CD14-positive monocyte (primary cell): ENCODE measurements at regions not wholly inside any gene's neighbourhood (a gene's known extent, or its start where the extent isn't known, plus 50 kb on each side); places are given as distances from the start of the nearest gene placed in this dataset.

Experiments used
- DNase-seq, 3 donors: peaks; one replicate each; pipeline ENCODE4 v3.0.0-alpha.2; 2011 to 2022
- H2AFZ ChIP-seq: 2 replicates; pipeline ENCODE4 v1.6.0; 2012; ENCODE audit warnings: mild to moderate bottlenecking, low read depth, low read length, inconsistent platforms; ENCODE audit not compliant: insufficient read depth, poor library complexity, severe bottlenecking
- H3K27ac ChIP-seq, 2 donors: 1 replicate in 1 of 2; 2 replicates in 1 of 2; pipeline ENCODE4 v1.5.1; 2012 to 2013; ENCODE audit warnings: low read length in 2 of 2, control low read depth in 1 of 2, inconsistent platforms in 1 of 2, low read depth in 1 of 2, mild to moderate bottlenecking in 1 of 2
- H3K27me3 ChIP-seq, 2 donors: one replicate each; pipeline versions ENCODE4 v1.6.0 to v1.6.1; 2011 to 2013; ENCODE audit warnings: low read length in 2 of 2; ENCODE audit not compliant: control insufficient read depth in 2 of 2, insufficient read depth in 2 of 2
- H3K36me3 ChIP-seq, 2 donors: replicated peaks in 1 of 2; 1 replicate in 1 of 2; 2 replicates in 1 of 2; pipeline versions ENCODE4 v1.5.1 to v1.6.1; 2012 to 2013; ENCODE audit warnings: low read length in 2 of 2, control low read depth in 1 of 2, inconsistent platforms in 1 of 2, mild to moderate bottlenecking in 1 of 2; ENCODE audit not compliant: insufficient read depth in 2 of 2, control insufficient read depth in 1 of 2
- H3K4me1 ChIP-seq, 2 donors: 1 replicate in 1 of 2; 2 replicates in 1 of 2; pipeline versions ENCODE4 v1.5.1 to v1.6.1; 2012 to 2013; ENCODE audit warnings: low read length in 2 of 2, control low read depth in 1 of 2, inconsistent platforms in 1 of 2, mild to moderate bottlenecking in 1 of 2, moderate library complexity in 1 of 2; ENCODE audit not compliant: insufficient read depth in 2 of 2, control insufficient read depth in 1 of 2
- H3K4me2 ChIP-seq: replicated peaks from 2 replicates; pipeline ENCODE3; 2012; ENCODE audit warnings: low read length, moderate library complexity, mild to moderate bottlenecking; ENCODE audit not compliant: poor library complexity, severe bottlenecking; ENCODE audit errors: extremely low read depth
- H3K4me3 ChIP-seq, 3 experiments: fragments of 200-600 bp in 1 of 3; sonication (generic) in 1 of 3; replicated peaks in 1 of 3; 1 replicate in 2 of 3; 2 replicates in 1 of 3; pipeline ENCODE4 v1.5.1; 2011 to 2013; ENCODE audit warnings: low read length in 3 of 3, mild to moderate bottlenecking in 3 of 3, control low read depth in 2 of 3, low read depth in 2 of 3, inconsistent platforms in 1 of 3, moderate library complexity in 1 of 3
- H3K79me2 ChIP-seq: 2 replicates; pipeline ENCODE4 v1.6.0; 2012; ENCODE audit warnings: mild to moderate bottlenecking, control low read depth, inconsistent platforms, low read length, moderate library complexity; ENCODE audit not compliant: insufficient read depth
- H3K9ac ChIP-seq: 2 replicates; pipeline ENCODE4 v1.6.0; 2017; ENCODE audit warnings: low read length, mild to moderate bottlenecking; ENCODE audit not compliant: insufficient read depth, poor library complexity, severe bottlenecking
- H3K9me3 ChIP-seq, 2 donors: replicated peaks in 1 of 2; 1 replicate in 1 of 2; 2 replicates in 1 of 2; pipeline versions ENCODE4 v1.5.1 to v1.6.1; 2012 to 2013; ENCODE audit warnings: low read length in 2 of 2, control low read depth in 1 of 2; ENCODE audit not compliant: control insufficient read depth in 1 of 2, insufficient read depth in 1 of 2
- H4K20me1 ChIP-seq: 2 replicates; pipeline ENCODE4 v1.6.0; 2012; ENCODE audit warnings: mild to moderate bottlenecking, low read length, control low read depth, moderate library complexity; ENCODE audit not compliant: insufficient read depth
- H3K27ac Mint-ChIP-seq, 7 donors: one replicate each; pipeline ENCODE4 v1.8.0; 2020; ENCODE audit warnings: mild to moderate bottlenecking in 7 of 7, mixed read lengths in 7 of 7, moderate library complexity in 6 of 7, inconsistent platforms in 2 of 7
- H3K27me3 Mint-ChIP-seq, 3 donors: one replicate each; pipeline ENCODE4 v1.8.0; 2021 to 2022; ENCODE audit warnings: low read depth in 3 of 3, mild to moderate bottlenecking in 3 of 3, mixed read lengths in 3 of 3, moderate library complexity in 3 of 3, inconsistent platforms in 1 of 3
- H3K36me3 Mint-ChIP-seq, 2 donors: one replicate each; pipeline ENCODE4 v1.8.0; 2020; ENCODE audit warnings: mixed read lengths in 2 of 2, inconsistent platforms in 1 of 2, mild to moderate bottlenecking in 1 of 2
- H3K4me1 Mint-ChIP-seq: one replicate; pipeline ENCODE4 v1.8.0; 2020; ENCODE audit warnings: mild to moderate bottlenecking, mixed read lengths
- H3K4me3 Mint-ChIP-seq, 2 donors: one replicate each; pipeline ENCODE4 v1.8.0; 2020; ENCODE audit warnings: mild to moderate bottlenecking in 2 of 2, mixed read lengths in 2 of 2, moderate library complexity in 1 of 2
- H3K9me3 Mint-ChIP-seq, 7 donors: one replicate each; pipeline ENCODE4 v1.8.0; 2020 to 2022; ENCODE audit warnings: mixed read lengths in 7 of 7, mild to moderate bottlenecking in 6 of 7, moderate library complexity in 6 of 7, inconsistent platforms in 2 of 7
- WGBS: methylation state at CpG from one replicate; pipeline ENCODE4 v1.1.5; 2013; ENCODE audit warnings: missing lambda C conversion rate; ENCODE audit not compliant: insufficient coverage; 5-methylcytosine and 5-hydroxymethylcytosine counted together
- intact Hi-C, 2 donors: fragments of 100-400 bp; cut with micrococcal nuclease; formaldehyde crosslinking; loops; one replicate each; pipeline versions ENCODE4 v1.15.0 to v1.15.1; 2023
- TF ChIP-seq, protein P1 (sequence below): fragments of 200-600 bp; IDR thresholded peaks from one replicate; pipeline ENCODE4 v1.8.0; 2022; ENCODE audit warnings: antibody characterized with exemption, mild to moderate bottlenecking

DNA sequence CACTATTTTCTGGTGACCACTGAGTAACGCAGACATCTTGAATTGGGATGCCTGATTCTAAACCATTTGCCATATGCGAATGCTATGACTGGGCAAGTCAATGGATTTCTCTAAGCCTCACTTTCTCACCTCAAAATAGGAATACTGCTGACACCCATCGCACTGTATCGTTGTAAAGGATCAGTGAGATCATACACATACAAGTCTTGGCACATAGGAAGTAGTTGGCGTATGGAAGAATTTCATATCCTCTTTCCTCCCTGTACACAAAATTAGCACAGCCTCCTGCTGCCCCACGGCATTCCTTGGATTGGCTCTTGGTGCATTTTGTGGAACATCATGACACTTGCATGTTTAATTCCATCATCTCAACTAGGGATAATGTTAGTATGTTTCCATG, 366.9 kb downstream of the CMPK2 start:
- Histone ChIP-seq H4K20me1 (no peaks in the 10 kb centered on the region), H3K4me2 (no peak overlapping the region), H3K79me2 (no peaks in the 10 kb centered on the region), H3K27me3 (no peaks in the 10 kb centered on the region), H3K4me3 (no peak overlapping the region), H3K9me3 (peaks cover 7 to 20% of the 10 kb centered on the region in 2 donors), H3K9ac (no peak overlapping the region), H3K27ac (no peak overlapping the region), H2AFZ (no peak overlapping the region), H3K36me3 (no peaks in the 10 kb centered on the region), H3K4me1 (no peaks in the 10 kb centered on the region)
- Mint-ChIP-seq H3K27ac (no peak overlapping the region), H3K36me3 (no peaks in the 10 kb centered on the region), H3K4me3 (no peak overlapping the region), H3K27me3 (no peaks in the 10 kb centered on the region), H3K4me1 (no peaks in the 10 kb centered on the region), H3K9me3 (peaks cover 5 to 24% (median 14%) of the 10 kb centered on the region in 7 donors)
- 100% methylated on average over 1 of the region's 6 CpGs for whole genome bisulfite sequencing
- intact Hi-C loops, result no loop called here
- TF ChIP-seq, protein P1, sequence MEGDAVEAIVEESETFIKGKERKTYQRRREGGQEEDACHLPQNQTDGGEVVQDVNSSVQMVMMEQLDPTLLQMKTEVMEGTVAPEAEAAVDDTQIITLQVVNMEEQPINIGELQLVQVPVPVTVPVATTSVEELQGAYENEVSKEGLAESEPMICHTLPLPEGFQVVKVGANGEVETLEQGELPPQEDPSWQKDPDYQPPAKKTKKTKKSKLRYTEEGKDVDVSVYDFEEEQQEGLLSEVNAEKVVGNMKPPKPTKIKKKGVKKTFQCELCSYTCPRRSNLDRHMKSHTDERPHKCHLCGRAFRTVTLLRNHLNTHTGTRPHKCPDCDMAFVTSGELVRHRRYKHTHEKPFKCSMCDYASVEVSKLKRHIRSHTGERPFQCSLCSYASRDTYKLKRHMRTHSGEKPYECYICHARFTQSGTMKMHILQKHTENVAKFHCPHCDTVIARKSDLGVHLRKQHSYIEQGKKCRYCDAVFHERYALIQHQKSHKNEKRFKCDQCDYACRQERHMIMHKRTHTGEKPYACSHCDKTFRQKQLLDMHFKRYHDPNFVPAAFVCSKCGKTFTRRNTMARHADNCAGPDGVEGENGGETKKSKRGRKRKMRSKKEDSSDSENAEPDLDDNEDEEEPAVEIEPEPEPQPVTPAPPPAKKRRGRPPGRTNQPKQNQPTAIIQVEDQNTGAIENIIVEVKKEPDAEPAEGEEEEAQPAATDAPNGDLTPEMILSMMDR, result no peak
- no peak for DNase-seq

DNA sequence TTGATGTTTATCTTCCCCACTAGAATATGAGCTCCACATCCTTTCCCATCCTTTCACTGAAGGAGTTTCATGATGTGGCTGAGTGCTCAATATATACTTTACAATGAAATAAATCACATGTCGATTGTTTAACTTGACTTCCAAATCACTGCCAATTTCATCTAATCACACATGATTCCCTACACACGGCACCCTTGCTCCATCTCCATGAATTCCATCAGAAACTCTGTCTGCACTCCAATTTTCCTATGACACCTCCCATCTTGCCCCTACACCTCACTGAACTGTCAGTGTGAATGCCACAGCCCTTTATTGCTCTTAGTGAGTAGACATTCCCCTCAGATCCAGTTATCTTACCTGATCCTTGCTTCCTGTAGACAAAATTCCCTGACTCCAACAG, 366.0 kb downstream of the CMPK2 start:
- H3K4me3 Mint-ChIP-seq, result no peak overlapping the region
- no peaks in the 10 kb centered on the region for H3K36me3 Mint-ChIP-seq
- H3K27me3 Mint-ChIP-seq, result no peaks in the 10 kb centered on the region
- Histone ChIP-seq H3K27ac (no peak overlapping the region), H3K9me3 (peaks cover 7 to 12% of the 10 kb centered on the region in 2 donors), H3K4me2 (no peak overlapping the region), H4K20me1 (no peaks in the 10 kb centered on the region), H3K79me2 (no peaks in the 10 kb centered on the region), H3K4me1 (no peaks in the 10 kb centered on the region), H3K36me3 (no peaks in the 10 kb centered on the region), H3K27me3 (no peaks in the 10 kb centered on the region), H2AFZ (no peak overlapping the region), H3K9ac (no peak overlapping the region), H3K4me3 (no peak overlapping the region)
- H3K27ac Mint-ChIP-seq, result no peak overlapping the region
- 83% methylated on average over 2 of the region's 2 CpGs for WGBS
- peaks cover 4 to 20% (median 13%) of the 10 kb centered on the region in 7 donors for H3K9me3 Mint-ChIP-seq
- TF ChIP-seq, protein P1, result no peak
- no peak for DNase-seq
- no peaks in the 10 kb centered on the region for H3K4me1 Mint-ChIP-seq
- intact Hi-C loops, result no loop called here
